OCI-LY7 (cell line): ENCODE measurements at regions not wholly inside any gene's neighbourhood (a gene's known extent, or its start where the extent isn't known, plus 50 kb on each side); places are given as distances from the start of the nearest gene placed in this dataset.

Experiments used
- CTCF ChIP-seq: fragments of 200-600 bp; sonication (generic); conservative IDR thresholded peaks from 2 replicates; pipeline ENCODE4 v1.5.1; 2014; ENCODE audit warnings: mild to moderate bottlenecking, antibody characterized with exemption, low read length, moderate library complexity, mixed read lengths
- EZH2phosphoT487 ChIP-seq: fragments of 200-600 bp; sonication (generic); IDR thresholded peaks from 2 replicates; pipeline ENCODE4 v1.6.1; 2018; ENCODE audit warnings: low read depth, borderline replicate concordance, mild to moderate bottlenecking, mixed run types, antibody characterized with exemption, low read length, moderate library complexity, mixed read lengths

- TF ChIP-seq CTCF = no peak
- TF ChIP-seq EZH2phosphoT487 = no peak
Measured at GRCh38 chr11:116596346-116597260, 176.2 kb downstream of the BUD13 start.
